ENCODE measurements at regions not wholly inside any gene's neighbourhood (a gene's known extent, or its start where the extent isn't known, plus 50 kb on each side); places are given as distances from the start of the nearest gene placed in this dataset.

- TF ChIP-seq EP300 (IDR thresholded peaks at IDR 0.05; ENCODE audit: borderline replicate concordance): no peak
- no peak for TF ChIP-seq RAD21 (IDR thresholded peaks at IDR 0.05; ENCODE audit: low read depth)
- no peak for TF ChIP-seq CEBPB (IDR thresholded peaks at IDR 0.05)
- TF ChIP-seq, protein P1, sequence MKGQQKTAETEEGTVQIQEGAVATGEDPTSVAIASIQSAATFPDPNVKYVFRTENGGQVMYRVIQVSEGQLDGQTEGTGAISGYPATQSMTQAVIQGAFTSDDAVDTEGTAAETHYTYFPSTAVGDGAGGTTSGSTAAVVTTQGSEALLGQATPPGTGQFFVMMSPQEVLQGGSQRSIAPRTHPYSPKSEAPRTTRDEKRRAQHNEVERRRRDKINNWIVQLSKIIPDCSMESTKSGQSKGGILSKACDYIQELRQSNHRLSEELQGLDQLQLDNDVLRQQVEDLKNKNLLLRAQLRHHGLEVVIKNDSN (IDR thresholded peaks at IDR 0.05): no peak
- no peak for TF ChIP-seq YY1 (IDR thresholded peaks at IDR 0.05; ENCODE audit: low read depth)
- no peak for TF ChIP-seq REST (IDR thresholded peaks at IDR 0.05; ENCODE audit: low read depth)
- TF ChIP-seq EGR1 (IDR thresholded peaks at IDR 0.05): no peak
- TF ChIP-seq NFIC (IDR thresholded peaks at IDR 0.05): no peak
Measured at GRCh38 chrX:121310820-121311219, 263.4 kb downstream of the GLUD2 start.
